ENCODE measurements at regions not wholly inside any gene's neighbourhood (a gene's known extent, or its start where the extent isn't known, plus 50 kb on each side); places are given as distances from the start of the nearest gene placed in this dataset.

DNA sequence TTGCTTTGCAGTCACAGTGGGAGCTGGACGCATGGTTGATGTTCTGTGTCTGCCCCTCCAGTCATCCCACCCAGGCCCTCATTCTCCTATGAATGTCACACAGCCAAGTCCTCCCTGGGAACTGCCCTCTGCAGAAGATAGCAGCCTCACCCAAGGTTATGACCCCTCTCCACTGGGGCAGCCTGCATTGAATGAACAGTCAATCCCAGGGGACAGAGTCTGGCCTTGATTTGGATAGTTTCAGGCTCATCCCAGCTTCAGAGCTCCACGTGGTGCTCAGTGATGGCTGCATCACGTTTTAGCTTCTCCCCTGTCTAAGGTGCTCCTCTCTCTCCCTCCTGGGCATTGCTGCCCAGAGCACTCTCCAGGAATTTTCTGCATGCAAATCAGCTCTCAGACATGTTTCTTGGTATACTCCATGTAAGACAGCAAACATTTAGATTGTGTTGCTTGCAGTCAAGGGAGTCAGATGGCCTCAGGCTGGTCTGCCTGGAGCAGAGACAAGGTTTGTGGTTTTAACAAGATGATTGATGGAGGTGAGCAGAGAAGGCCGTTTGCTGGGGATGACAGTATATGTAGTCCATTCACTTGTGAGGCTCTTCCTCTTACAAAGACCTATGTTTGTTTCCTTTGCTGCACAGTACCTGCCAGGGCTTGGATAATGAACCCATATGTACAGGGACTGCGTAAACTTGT lies 56.1 kb upstream of the MSX1 start:
- Histone ChIP-seq H3K27me3 (ENCODE audit: control insufficient read depth, insufficient read depth, low read length) (no peaks in the 10 kb centered on the region), H3K27ac (ENCODE audit: low read depth in 2 of 2, low read length in 2 of 2) (no peak overlapping the region), H3K4me1 (ENCODE audit: control insufficient read depth in 2 of 3, insufficient read depth in 2 of 3, low read depth in 1 of 3, low read length in 3 of 3) (no peaks in the 10 kb centered on the region), H3K9me3 (ENCODE audit: control insufficient read depth in 2 of 3, insufficient read depth in 1 of 3, low read length in 3 of 3) (no peaks in the 10 kb centered on the region), H3K4me3 (ENCODE audit: low read length in 3 of 3) (no peak overlapping the region), H3K9ac (ENCODE audit: low read length in 3 of 3) (no peak overlapping the region), H3K36me3 (ENCODE audit: control insufficient read depth in 2 of 3, insufficient read depth in 3 of 3, low read length in 3 of 3) (no peaks in the 10 kb centered on the region)
- DNase-seq (no peak), FAIRE-seq (no peak)
- TF ChIP-seq, protein P1, sequence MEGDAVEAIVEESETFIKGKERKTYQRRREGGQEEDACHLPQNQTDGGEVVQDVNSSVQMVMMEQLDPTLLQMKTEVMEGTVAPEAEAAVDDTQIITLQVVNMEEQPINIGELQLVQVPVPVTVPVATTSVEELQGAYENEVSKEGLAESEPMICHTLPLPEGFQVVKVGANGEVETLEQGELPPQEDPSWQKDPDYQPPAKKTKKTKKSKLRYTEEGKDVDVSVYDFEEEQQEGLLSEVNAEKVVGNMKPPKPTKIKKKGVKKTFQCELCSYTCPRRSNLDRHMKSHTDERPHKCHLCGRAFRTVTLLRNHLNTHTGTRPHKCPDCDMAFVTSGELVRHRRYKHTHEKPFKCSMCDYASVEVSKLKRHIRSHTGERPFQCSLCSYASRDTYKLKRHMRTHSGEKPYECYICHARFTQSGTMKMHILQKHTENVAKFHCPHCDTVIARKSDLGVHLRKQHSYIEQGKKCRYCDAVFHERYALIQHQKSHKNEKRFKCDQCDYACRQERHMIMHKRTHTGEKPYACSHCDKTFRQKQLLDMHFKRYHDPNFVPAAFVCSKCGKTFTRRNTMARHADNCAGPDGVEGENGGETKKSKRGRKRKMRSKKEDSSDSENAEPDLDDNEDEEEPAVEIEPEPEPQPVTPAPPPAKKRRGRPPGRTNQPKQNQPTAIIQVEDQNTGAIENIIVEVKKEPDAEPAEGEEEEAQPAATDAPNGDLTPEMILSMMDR (IDR thresholded peaks at IDR 0.05; ENCODE audit: borderline replicate concordance, extremely low read depth, insufficient read depth), result no peak
- intact Hi-C loops (cut with DNase I), result no loop called here

DNA sequence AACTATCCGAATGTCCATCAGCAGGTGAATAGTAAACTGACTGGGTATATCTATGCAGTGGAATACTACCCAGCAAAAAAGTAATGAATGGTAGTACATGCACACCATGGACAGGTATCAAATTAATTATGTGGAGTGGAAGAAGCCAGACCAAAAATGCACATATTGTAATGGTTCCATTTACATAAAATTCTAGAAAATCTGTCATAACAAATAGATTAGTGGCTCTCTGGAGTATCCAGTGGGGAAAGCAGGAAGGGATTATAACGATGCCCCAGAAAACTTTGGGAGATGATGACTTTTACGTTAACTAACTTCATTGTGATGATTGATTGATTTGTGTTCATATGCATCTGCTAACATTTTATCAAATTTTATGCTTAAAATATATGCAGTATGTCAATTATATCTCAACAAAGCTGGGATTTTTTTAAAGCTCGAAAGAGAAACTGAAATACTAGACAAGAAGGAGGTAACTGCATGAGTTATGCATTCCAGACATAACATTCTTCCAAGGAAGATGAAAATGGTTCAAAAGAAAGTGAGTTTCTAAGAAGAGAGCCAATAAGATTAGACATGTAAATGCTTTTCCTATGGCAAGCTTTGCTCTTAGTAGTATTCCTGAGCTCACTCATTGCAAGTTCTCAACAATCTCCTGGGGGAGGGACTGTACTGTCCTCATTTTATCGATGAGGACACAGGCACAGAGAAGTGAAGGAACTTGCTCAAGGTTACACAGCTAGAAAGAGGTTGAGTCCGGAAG lies 58.6 kb upstream of the MSX1 start:
- H3K9ac ChIP-seq (ENCODE audit: low read length in 3 of 3), result no peak overlapping the region
- H3K9me3 ChIP-seq (ENCODE audit: control insufficient read depth in 2 of 3, insufficient read depth in 1 of 3, low read length in 3 of 3), result no peaks in the 10 kb centered on the region
- no peaks in the 10 kb centered on the region for H3K36me3 ChIP-seq (ENCODE audit: control insufficient read depth in 2 of 3, insufficient read depth in 3 of 3, low read length in 3 of 3)
- H3K4me3 ChIP-seq (ENCODE audit: low read length in 3 of 3), result no peak overlapping the region
- no peaks in the 10 kb centered on the region for H3K4me1 ChIP-seq (ENCODE audit: control insufficient read depth in 2 of 3, insufficient read depth in 2 of 3, low read depth in 1 of 3, low read length in 3 of 3)
- FAIRE-seq, result no peak
- DNase-seq, result no peak
- H3K27ac ChIP-seq (ENCODE audit: low read depth in 2 of 2, low read length in 2 of 2), result no peak overlapping the region
- intact Hi-C loops (cut with DNase I), result no loop called here
- TF ChIP-seq, protein P1 (IDR thresholded peaks at IDR 0.05; ENCODE audit: borderline replicate concordance, extremely low read depth, insufficient read depth), result no peak
- no peaks in the 10 kb centered on the region for H3K27me3 ChIP-seq (ENCODE audit: control insufficient read depth, insufficient read depth, low read length)

GRCh38 chr4:4794421-4794820 lies 65.0 kb upstream of the MSX1 start:
- H3K27ac ChIP-seq (ENCODE audit: low read depth in 2 of 2, low read length in 2 of 2), result no peak overlapping the region
- TF ChIP-seq, protein P1 (IDR thresholded peaks at IDR 0.05; ENCODE audit: borderline replicate concordance, extremely low read depth, insufficient read depth), result no peak
- FAIRE-seq, result no peak
- H3K36me3 ChIP-seq (ENCODE audit: control insufficient read depth in 2 of 3, insufficient read depth in 3 of 3, low read length in 3 of 3), result no peaks in the 10 kb centered on the region
- no peak overlapping the region for H3K4me3 ChIP-seq (ENCODE audit: low read length in 3 of 3)
- no peaks in the 10 kb centered on the region for H3K4me1 ChIP-seq (ENCODE audit: control insufficient read depth in 2 of 3, insufficient read depth in 2 of 3, low read depth in 1 of 3, low read length in 3 of 3)
- H3K9me3 ChIP-seq (ENCODE audit: control insufficient read depth in 2 of 3, insufficient read depth in 1 of 3, low read length in 3 of 3), result peaks cover 0 to 5% (median 0%) of the 10 kb centered on the region in 3 donors
- intact Hi-C loops (cut with DNase I), result no loop called here
- H3K9ac ChIP-seq (ENCODE audit: low read length in 3 of 3), result no peak overlapping the region
- DNase-seq, result no peak
- no peaks in the 10 kb centered on the region for H3K27me3 ChIP-seq (ENCODE audit: control insufficient read depth, insufficient read depth, low read length)
